CD4-positive, CD25-positive, alpha-beta regulatory T cell (primary cell): ENCODE measurements at regions not wholly inside any gene's neighbourhood (a gene's known extent, or its start where the extent isn't known, plus 50 kb on each side); places are given as distances from the start of the nearest gene placed in this dataset.

ENCODE experiments used
- ATAC-seq, 2 donors: fragments of 150-1000 bp; cut with Tn5 transposase; one replicate each; pipeline ENCODE4 v1.10.0; 2021; ENCODE audit warnings: low read depth in 2 of 2, moderate number of reproducible peaks in 2 of 2, moderate library complexity in 1 of 2
- DNase-seq, 3 donors: peaks; one replicate each; pipeline versions ENCODE4 v3.0.0 to v3.0.0-alpha.2; 2012 to 2022; ENCODE audit warnings: mixed read lengths in 1 of 3
- H3K27ac ChIP-seq: one replicate; pipeline ENCODE4 v1.7.0; 2013; ENCODE audit warnings: mild to moderate bottlenecking, low read length; ENCODE audit not compliant: insufficient read depth, poor library complexity, severe bottlenecking
- H3K27me3 ChIP-seq: one replicate; pipeline ENCODE4 v1.7.0; 2013; ENCODE audit warnings: low read length; ENCODE audit not compliant: control insufficient read depth, insufficient read depth
- H3K36me3 ChIP-seq: one replicate; pipeline ENCODE4 v1.7.0; 2013; ENCODE audit warnings: mild to moderate bottlenecking, low read length, moderate library complexity; ENCODE audit not compliant: control insufficient read depth, insufficient read depth
- H3K4me1 ChIP-seq: 2 replicates; pipeline ENCODE4 v1.7.0; 2013; ENCODE audit warnings: mild to moderate bottlenecking, low read length; ENCODE audit not compliant: insufficient read depth, control insufficient read depth, poor library complexity, severe bottlenecking
- H3K4me3 ChIP-seq: one replicate; pipeline ENCODE4 v1.7.0; 2013; ENCODE audit warnings: low read depth, mild to moderate bottlenecking, low read length, moderate library complexity
- H3K9me3 ChIP-seq, 2 experiments: 1 replicate in 1 of 2; 2 replicates in 1 of 2; pipeline ENCODE4 v1.7.0; 2013; ENCODE audit warnings: low read length in 2 of 2, mild to moderate bottlenecking in 1 of 2, moderate library complexity in 1 of 2; ENCODE audit not compliant: control insufficient read depth in 2 of 2
- H3K27ac Mint-ChIP-seq, 3 donors: one replicate each; pipeline ENCODE4 v1.8.0; 2020 to 2022; ENCODE audit warnings: mild to moderate bottlenecking in 3 of 3, mixed read lengths in 3 of 3, moderate library complexity in 2 of 3
- H3K27me3 Mint-ChIP-seq: one replicate; pipeline ENCODE4 v1.8.0; 2022; ENCODE audit warnings: mild to moderate bottlenecking, mixed read lengths
- H3K36me3 Mint-ChIP-seq: one replicate; pipeline ENCODE4 v1.8.0; 2020; ENCODE audit warnings: mixed read lengths
- H3K4me1 Mint-ChIP-seq, 4 donors: one replicate each; pipeline ENCODE4 v1.8.0; 2020 to 2022; ENCODE audit warnings: mixed read lengths in 4 of 4, mild to moderate bottlenecking in 1 of 4
- H3K4me3 Mint-ChIP-seq, 4 donors: one replicate each; pipeline ENCODE4 v1.8.0; 2020 to 2022; ENCODE audit warnings: mild to moderate bottlenecking in 4 of 4, mixed read lengths in 4 of 4, moderate library complexity in 3 of 4
- H3K9me3 Mint-ChIP-seq, 7 donors: one replicate each; pipeline ENCODE4 v1.8.0; 2020 to 2022; ENCODE audit warnings: mixed read lengths in 7 of 7, mild to moderate bottlenecking in 3 of 7, moderate library complexity in 2 of 7

- ATAC-seq (no peak), DNase-seq (peak in 1 of 3 donors; percentile 44)
- Mint-ChIP-seq H3K4me1 (no peaks in the 10 kb centered on the region), H3K4me3 (no peak overlapping the region), H3K27me3 (peaks cover 12% of the 10 kb centered on the region), H3K27ac (no peak overlapping the region), H3K36me3 (no peaks in the 10 kb centered on the region), H3K9me3 (peaks cover 0 to 12% (median 4%) of the 10 kb centered on the region in 7 donors)
- H3K4me1 ChIP-seq = no peaks in the 10 kb centered on the region
- H3K27ac ChIP-seq = no peak overlapping the region
- H3K27me3 ChIP-seq = no peaks in the 10 kb centered on the region
- no peak overlapping the region for H3K4me3 ChIP-seq
- H3K36me3 ChIP-seq = no peaks in the 10 kb centered on the region
- H3K9me3 ChIP-seq = no peaks in the 10 kb centered on the region
These were observed 68.5 kb downstream of the TMCO5A start for GRCh38 chr15:38002883-38003477.

GRCh38 chr15:38004218-38004861 is 69.9 kb downstream of the TMCO5A start:
- no peak for DNase-seq
- Histone ChIP-seq H3K9me3 (no peaks in the 10 kb centered on the region), H3K27me3 (no peaks in the 10 kb centered on the region), H3K4me1 (no peaks in the 10 kb centered on the region), H3K27ac (no peak overlapping the region), H3K4me3 (no peak overlapping the region), H3K36me3 (no peaks in the 10 kb centered on the region)
- H3K27ac Mint-ChIP-seq = no peak overlapping the region
- peaks cover 0 to 12% (median 3%) of the 10 kb centered on the region in 7 donors for H3K9me3 Mint-ChIP-seq
- H3K4me3 Mint-ChIP-seq = peak overlapping the region in 1 of 4 donors; percentile 68
- peaks cover 6% of the 10 kb centered on the region for H3K27me3 Mint-ChIP-seq
- no peak for ATAC-seq
- no peaks in the 10 kb centered on the region for H3K4me1 Mint-ChIP-seq
- H3K36me3 Mint-ChIP-seq = no peaks in the 10 kb centered on the region

GRCh38 chr15:38005953-38006808 is 71.7 kb downstream of the TMCO5A start:
- H3K27me3 Mint-ChIP-seq = peaks cover 6% of the 10 kb centered on the region
- no peaks in the 10 kb centered on the region for H3K4me1 Mint-ChIP-seq
- H3K27ac ChIP-seq = no peak overlapping the region
- H3K36me3 ChIP-seq = no peaks in the 10 kb centered on the region
- no peak overlapping the region for H3K27ac Mint-ChIP-seq
- H3K4me3 Mint-ChIP-seq = no peak overlapping the region
- ATAC-seq = no peak
- no peak overlapping the region for H3K4me3 ChIP-seq
- peaks cover 0 to 9% (median 3%) of the 10 kb centered on the region in 7 donors for H3K9me3 Mint-ChIP-seq
- DNase-seq = no peak
- H3K4me1 ChIP-seq = no peaks in the 10 kb centered on the region
- no peaks in the 10 kb centered on the region for H3K36me3 Mint-ChIP-seq
- H3K27me3 ChIP-seq = no peaks in the 10 kb centered on the region
- H3K9me3 ChIP-seq = no peaks in the 10 kb centered on the region

GRCh38 chr15:38010395-38010794 is 76.0 kb downstream of the TMCO5A start:
- Mint-ChIP-seq H3K27me3 (peaks cover 5% of the 10 kb centered on the region), H3K36me3 (no peaks in the 10 kb centered on the region), H3K27ac (no peak overlapping the region), H3K9me3 (no peaks in the 10 kb centered on the region), H3K4me3 (no peak overlapping the region), H3K4me1 (no peaks in the 10 kb centered on the region)
- Histone ChIP-seq H3K27ac (no peak overlapping the region), H3K9me3 (no peaks in the 10 kb centered on the region), H3K36me3 (no peaks in the 10 kb centered on the region), H3K27me3 (no peaks in the 10 kb centered on the region), H3K4me3 (no peak overlapping the region), H3K4me1 (no peaks in the 10 kb centered on the region)
- no peak for ATAC-seq
- DNase-seq = no peak

GRCh38 chr15:38012894-38013293 is 78.5 kb downstream of the TMCO5A start:
- H3K27ac Mint-ChIP-seq = no peak overlapping the region
- H3K27me3 Mint-ChIP-seq = peaks cover 15% of the 10 kb centered on the region
- H3K9me3 Mint-ChIP-seq = peaks cover 0 to 1% (median 0%) of the 10 kb centered on the region in 7 donors

GRCh38 chr15:38017721-38018120 is 83.3 kb downstream of the TMCO5A start:
- ATAC-seq = no peak
- no peak overlapping the region for H3K4me3 ChIP-seq
- H3K4me1 Mint-ChIP-seq = no peaks in the 10 kb centered on the region
- H3K9me3 ChIP-seq = no peaks in the 10 kb centered on the region
- peaks cover 3% of the 10 kb centered on the region for H3K27me3 ChIP-seq
- H3K4me1 ChIP-seq = no peaks in the 10 kb centered on the region
- no peaks in the 10 kb centered on the region for H3K36me3 Mint-ChIP-seq
- DNase-seq = no peak
- H3K27me3 Mint-ChIP-seq = peaks cover 23% of the 10 kb centered on the region
- no peak overlapping the region for H3K4me3 Mint-ChIP-seq
- H3K36me3 ChIP-seq = no peaks in the 10 kb centered on the region
- H3K27ac ChIP-seq = no peak overlapping the region
- H3K9me3 Mint-ChIP-seq = peaks cover 0 to 1% (median 0%) of the 10 kb centered on the region in 7 donors
- H3K27ac Mint-ChIP-seq = no peak overlapping the region

More at GRCh38 chr15:38012894-38013293, 78.5 kb downstream of the TMCO5A start:
- Mint-ChIP-seq H3K4me3 (no peak overlapping the region), H3K4me1 (no peaks in the 10 kb centered on the region), H3K36me3 (no peaks in the 10 kb centered on the region)
- Histone ChIP-seq H3K27me3 (peaks cover 3% of the 10 kb centered on the region), H3K4me3 (no peak overlapping the region), H3K4me1 (no peaks in the 10 kb centered on the region), H3K9me3 (no peaks in the 10 kb centered on the region), H3K27ac (no peak overlapping the region), H3K36me3 (no peaks in the 10 kb centered on the region)
- ATAC-seq (no peak), DNase-seq (no peak)

GRCh38 chr15:38019066-38019465 is 84.6 kb downstream of the TMCO5A start:
- H3K9me3 Mint-ChIP-seq = peaks cover 0 to 3% (median 0%) of the 10 kb centered on the region in 7 donors
- no peaks in the 10 kb centered on the region for H3K36me3 Mint-ChIP-seq
- H3K4me3 Mint-ChIP-seq = no peak overlapping the region
- H3K4me3 ChIP-seq = no peak overlapping the region
- ATAC-seq (no peak), DNase-seq (no peak)
- H3K36me3 ChIP-seq = no peaks in the 10 kb centered on the region
- no peaks in the 10 kb centered on the region for H3K4me1 ChIP-seq
- H3K27me3 Mint-ChIP-seq = peaks cover 23% of the 10 kb centered on the region
- H3K4me1 Mint-ChIP-seq = no peaks in the 10 kb centered on the region
- no peaks in the 10 kb centered on the region for H3K9me3 ChIP-seq
- no peak overlapping the region for H3K27ac ChIP-seq
- no peak overlapping the region for H3K27ac Mint-ChIP-seq
- H3K27me3 ChIP-seq = peaks cover 3% of the 10 kb centered on the region
